ENCODE measurements at regions not wholly inside any gene's neighbourhood (a gene's known extent, or its start where the extent isn't known, plus 50 kb on each side); places are given as distances from the start of the nearest gene placed in this dataset.

DNA sequence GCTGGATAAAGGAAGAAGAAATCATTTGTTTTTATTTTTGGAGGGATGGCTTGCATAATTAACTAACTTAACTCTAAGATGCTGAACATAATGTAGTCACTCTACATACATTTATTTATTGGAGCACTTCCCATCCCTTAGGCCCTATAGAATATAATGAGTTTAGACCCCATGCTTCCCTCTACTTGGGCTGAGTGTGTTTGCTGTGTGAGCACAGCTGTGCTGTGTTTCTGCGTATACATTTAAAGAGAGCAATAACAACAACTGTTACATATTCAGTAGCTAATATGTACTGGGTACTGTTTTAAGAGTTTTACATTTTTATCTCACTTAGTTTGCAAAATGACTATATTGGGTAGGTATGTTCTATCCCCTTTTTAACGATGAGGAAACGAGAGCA lies 736.6 kb upstream of the NRSN1 start (continued):
- TF ChIP-seq ZNF396 (CRISPR knock-in tag; IDR thresholded peaks at IDR 0.05; ENCODE audit: borderline replicate concordance), result no peak
- no peak for TF ChIP-seq MXD4 (CRISPR knock-in tag; IDR thresholded peaks at IDR 0.05; ENCODE audit: borderline replicate concordance)
- TF ChIP-seq ZNF138 (CRISPR knock-in tag; conservative IDR thresholded peaks at IDR 0.05), result no peak
- no peak for TF ChIP-seq TEAD1 (CRISPR knock-in tag; IDR thresholded peaks at IDR 0.05)

GRCh38 chr6:23390221-23390620 lies 735.8 kb upstream of the NRSN1 start:
- no peak overlapping the region for H3K4me3 Mint-ChIP-seq
- DNase-seq (ENCODE audit: low spot score), result no peak
- no peak for TF ChIP-seq ZNF121 (CRISPR knock-in tag; IDR thresholded peaks at IDR 0.05)
- no peak for TF ChIP-seq MLX (CRISPR knock-in tag; IDR thresholded peaks at IDR 0.05)
- TF ChIP-seq ZBTB21 (CRISPR knock-in tag; IDR thresholded peaks at IDR 0.05; ENCODE audit: borderline replicate concordance), result no peak
- TF ChIP-seq ERG (CRISPR knock-in tag; IDR thresholded peaks at IDR 0.05), result no peak
- TF ChIP-seq CBFB (CRISPR knock-in tag; IDR thresholded peaks at IDR 0.05; ENCODE audit: low read depth), result no peak
- TF ChIP-seq ZMAT4 (CRISPR knock-in tag; IDR thresholded peaks at IDR 0.05), result no peak
- H3K27ac Mint-ChIP-seq, result no peak overlapping the region
- H3K9me3 Mint-ChIP-seq, result 0 out of 2 replicates have a peak, but pooled peaks cover 1% of the 10 kb centered on the region
- peaks cover 12% of the 10 kb centered on the region for H3K4me1 Mint-ChIP-seq
- H3K36me3 Mint-ChIP-seq, result no peaks in the 10 kb centered on the region
- no peaks in the 10 kb centered on the region for H3K27me3 Mint-ChIP-seq (ENCODE audit: low read depth)
- ChIA-PET CTCF (no interaction called here), POLR2A (no interaction called here)
- no peak for ATAC-seq

DNA sequence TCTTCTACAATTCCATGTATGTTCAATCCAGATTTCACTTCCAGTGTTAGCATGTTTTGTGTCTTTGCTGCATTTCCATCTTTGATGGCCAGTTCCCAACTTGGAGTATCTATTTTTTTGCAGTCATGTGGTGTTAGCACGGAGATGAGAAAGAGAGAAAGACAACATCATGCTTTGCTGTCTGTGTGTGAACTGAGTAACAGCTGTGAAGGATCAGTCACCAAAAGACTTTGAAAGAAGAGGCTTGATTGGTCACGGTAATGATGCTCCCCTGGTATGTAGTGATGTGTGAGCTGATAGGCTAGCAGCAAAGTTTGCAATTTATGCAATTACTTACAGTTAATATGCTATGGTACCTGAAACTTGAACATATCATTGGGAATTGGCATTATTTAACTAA lies 731.3 kb upstream of the NRSN1 start:
- no peak for TF ChIP-seq CDX4 (CRISPR knock-in tag; IDR thresholded peaks at IDR 0.05; ENCODE audit: borderline replicate concordance)
- no peak for TF ChIP-seq ZNF671 (CRISPR knock-in tag; IDR thresholded peaks at IDR 0.05)
- no peak for TF ChIP-seq E2F5 (CRISPR knock-in tag; IDR thresholded peaks at IDR 0.05)
- TF ChIP-seq IRF1 (CRISPR knock-in tag; IDR thresholded peaks at IDR 0.05), result no peak
- no peak for TF ChIP-seq MLX (CRISPR knock-in tag; IDR thresholded peaks at IDR 0.05)
- TF ChIP-seq CREB1 (CRISPR knock-in tag; IDR thresholded peaks at IDR 0.05), result no peak
- TF ChIP-seq ZNF396 (CRISPR knock-in tag; IDR thresholded peaks at IDR 0.05; ENCODE audit: borderline replicate concordance), result no peak
- TF ChIP-seq AR (CRISPR knock-in tag; IDR thresholded peaks at IDR 0.05), result no peak
- H3K27me3 Mint-ChIP-seq (ENCODE audit: low read depth), result no peaks in the 10 kb centered on the region
- H3K4me1 Mint-ChIP-seq, result peaks cover 17% of the 10 kb centered on the region
- CTCF ChIA-PET, result no interaction called here
- no peaks in the 10 kb centered on the region for H3K9me3 Mint-ChIP-seq
- POLR2A ChIA-PET, result no interaction called here
- ATAC-seq (no peak), DNase-seq (ENCODE audit: low spot score) (no peak)
- H3K36me3 Mint-ChIP-seq, result no peaks in the 10 kb centered on the region
- no peak overlapping the region for H3K27ac Mint-ChIP-seq
- H3K4me3 Mint-ChIP-seq, result no peak overlapping the region
